HEK293 (cell line): ENCODE measurements at regions not wholly inside any gene's neighbourhood (a gene's known extent, or its start where the extent isn't known, plus 50 kb on each side); places are given as distances from the start of the nearest gene placed in this dataset.

Experiments used
- PRDM1 ChIP-seq: fragments of 450-650 bp; formaldehyde crosslinking; IDR thresholded peaks from 2 replicates; pipeline ENCODE4; 2016; ENCODE audit warnings: missing biosample characterization, missing genetic modification characterization
- ZNF174 ChIP-seq: fragments of 450-650 bp; formaldehyde crosslinking; IDR thresholded peaks from 2 replicates; pipeline ENCODE4 v1.5.0; 2017; ENCODE audit warnings: missing biosample characterization, mild to moderate bottlenecking, missing genetic modification characterization
- ZNF629 ChIP-seq: fragments of 450-650 bp; formaldehyde crosslinking; IDR thresholded peaks from 2 replicates; pipeline ENCODE4 v1.5.1; 2017; ENCODE audit warnings: missing biosample characterization, missing genetic modification characterization
- ZNF747 ChIP-seq: fragments of 450-650 bp; formaldehyde crosslinking; IDR thresholded peaks from 2 replicates; pipeline ENCODE4 v1.5.1; 2016; ENCODE audit warnings: missing biosample characterization, missing genetic modification characterization
- TF ChIP-seq, protein P1 (sequence below): fragments of 450-650 bp; formaldehyde crosslinking; IDR thresholded peaks from 2 replicates; pipeline ENCODE4 v1.5.1; 2016; ENCODE audit warnings: missing biosample characterization, missing genetic modification characterization

- TF ChIP-seq ZNF174 (tag by site-specific recombination) (no peak), ZNF629 (tag by site-specific recombination) (no peak), PRDM1 (tag by site-specific recombination) (no peak), ZNF747 (tag by site-specific recombination) (no peak)
- TF ChIP-seq, protein P1, sequence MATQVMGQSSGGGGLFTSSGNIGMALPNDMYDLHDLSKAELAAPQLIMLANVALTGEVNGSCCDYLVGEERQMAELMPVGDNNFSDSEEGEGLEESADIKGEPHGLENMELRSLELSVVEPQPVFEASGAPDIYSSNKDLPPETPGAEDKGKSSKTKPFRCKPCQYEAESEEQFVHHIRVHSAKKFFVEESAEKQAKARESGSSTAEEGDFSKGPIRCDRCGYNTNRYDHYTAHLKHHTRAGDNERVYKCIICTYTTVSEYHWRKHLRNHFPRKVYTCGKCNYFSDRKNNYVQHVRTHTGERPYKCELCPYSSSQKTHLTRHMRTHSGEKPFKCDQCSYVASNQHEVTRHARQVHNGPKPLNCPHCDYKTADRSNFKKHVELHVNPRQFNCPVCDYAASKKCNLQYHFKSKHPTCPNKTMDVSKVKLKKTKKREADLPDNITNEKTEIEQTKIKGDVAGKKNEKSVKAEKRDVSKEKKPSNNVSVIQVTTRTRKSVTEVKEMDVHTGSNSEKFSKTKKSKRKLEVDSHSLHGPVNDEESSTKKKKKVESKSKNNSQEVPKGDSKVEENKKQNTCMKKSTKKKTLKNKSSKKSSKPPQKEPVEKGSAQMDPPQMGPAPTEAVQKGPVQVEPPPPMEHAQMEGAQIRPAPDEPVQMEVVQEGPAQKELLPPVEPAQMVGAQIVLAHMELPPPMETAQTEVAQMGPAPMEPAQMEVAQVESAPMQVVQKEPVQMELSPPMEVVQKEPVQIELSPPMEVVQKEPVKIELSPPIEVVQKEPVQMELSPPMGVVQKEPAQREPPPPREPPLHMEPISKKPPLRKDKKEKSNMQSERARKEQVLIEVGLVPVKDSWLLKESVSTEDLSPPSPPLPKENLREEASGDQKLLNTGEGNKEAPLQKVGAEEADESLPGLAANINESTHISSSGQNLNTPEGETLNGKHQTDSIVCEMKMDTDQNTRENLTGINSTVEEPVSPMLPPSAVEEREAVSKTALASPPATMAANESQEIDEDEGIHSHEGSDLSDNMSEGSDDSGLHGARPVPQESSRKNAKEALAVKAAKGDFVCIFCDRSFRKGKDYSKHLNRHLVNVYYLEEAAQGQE (tag by site-specific recombination), result no peak
Measured at GRCh38 chr1:187300081-187300480, 471.3 kb downstream of the PLA2G4A start.
